HCT116 (cell line): ENCODE measurements at regions not wholly inside any gene's neighbourhood (a gene's known extent, or its start where the extent isn't known, plus 50 kb on each side); places are given as distances from the start of the nearest gene placed in this dataset.

Source experiments
- EGR1 ChIP-seq: IDR thresholded peaks from 2 replicates; pipeline ENCODE4 v1.6.1; 2012; ENCODE audit warnings: low read depth
- EZH2 ChIP-seq: fragments of 200-600 bp; sonication (generic); IDR thresholded peaks from 2 replicates; pipeline ENCODE4 v1.6.1; 2017; ENCODE audit warnings: antibody characterized with exemption, mixed run types
- EZH2phosphoT487 ChIP-seq: fragments of 200-600 bp; IDR thresholded peaks from 2 replicates; pipeline ENCODE4 v1.6.1; 2018; ENCODE audit warnings: antibody characterized with exemption, borderline replicate concordance
- FOSL1 ChIP-seq: IDR thresholded peaks from 2 replicates; pipeline ENCODE4 v1.6.1; 2012; ENCODE audit warnings: low read depth
- POLR2A ChIP-seq: IDR thresholded peaks from 2 replicates; pipeline ENCODE4 v1.7.0; 2011; ENCODE audit warnings: borderline replicate concordance; ENCODE audit not compliant: insufficient read depth, insufficient read length; ENCODE audit errors: extremely low read depth
- POLR2AphosphoS5 ChIP-seq: IDR thresholded peaks from 2 replicates; pipeline ENCODE4 v1.6.1; 2011; ENCODE audit warnings: mild to moderate bottlenecking, low read depth, low read length, moderate library complexity
- SIN3A ChIP-seq: IDR thresholded peaks from 2 replicates; pipeline ENCODE4 v1.6.1; 2012; ENCODE audit warnings: low read depth
- SP1 ChIP-seq: IDR thresholded peaks from 2 replicates; pipeline ENCODE4 v1.6.1; 2012; ENCODE audit warnings: low read depth
- SRF ChIP-seq: IDR thresholded peaks from 2 replicates; pipeline ENCODE4 v1.6.1; 2012; ENCODE audit warnings: low read depth
- ZNF274 ChIP-seq: fragments of 200-500 bp; sonication (Bioruptor generic); IDR thresholded peaks from 2 replicates; pipeline ENCODE4 v1.6.1; 2014; ENCODE audit warnings: mild to moderate bottlenecking, low read depth, low read length, inconsistent platforms
- TF ChIP-seq, protein P1 (sequence below), 3 experiments: fragments of 200-600 bp in 1 of 3; sonication (generic) in 1 of 3; IDR thresholded peaks in 2 of 3; conservative IDR thresholded peaks in 1 of 3; 2 replicates each; pipeline ENCODE4 v1.5.1; 2012 to 2017; ENCODE audit warnings: low read depth in 2 of 3, low read length in 2 of 3, antibody characterized with exemption in 1 of 3, borderline replicate concordance in 1 of 3, control low read depth in 1 of 3, mild to moderate bottlenecking in 1 of 3, mixed read lengths in 1 of 3, mixed run types in 1 of 3, moderate library complexity in 1 of 3; ENCODE audit not compliant: insufficient read depth in 1 of 3
- TF ChIP-seq, protein P2 (sequence below): IDR thresholded peaks from 2 replicates; pipeline ENCODE4 v1.6.1; 2012
- TF ChIP-seq, protein P3 (sequence below): IDR thresholded peaks from 2 replicates; pipeline ENCODE4 v1.6.1; 2012
- TF ChIP-seq, protein P4 (sequence below): IDR thresholded peaks from 2 replicates; pipeline ENCODE4 v1.6.1; 2011; ENCODE audit warnings: mild to moderate bottlenecking, low read length, moderate library complexity; ENCODE audit not compliant: insufficient replicate concordance; ENCODE audit errors: extremely low read depth

DNA sequence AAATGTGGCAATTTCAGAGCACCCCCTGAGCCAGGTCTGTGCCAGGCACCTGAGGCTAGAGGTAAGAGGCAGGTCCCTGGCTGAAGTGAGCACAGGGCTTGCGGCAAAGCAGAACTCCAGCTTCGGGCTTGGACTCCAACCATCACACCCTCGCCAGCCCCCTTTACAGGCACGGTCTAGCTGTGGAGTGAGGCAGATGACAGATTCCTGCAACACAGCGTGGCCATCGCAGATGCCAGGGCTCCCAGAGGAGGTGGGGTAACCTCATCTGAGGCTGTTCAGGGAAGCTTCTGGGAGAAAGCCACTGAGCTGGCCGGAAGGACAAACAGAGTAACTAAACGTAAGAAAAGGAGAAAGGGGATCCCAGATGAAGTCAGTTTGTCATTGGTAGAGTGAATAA, 55.6 kb upstream of the CASZ1 start:
- TF ChIP-seq, protein P1, sequence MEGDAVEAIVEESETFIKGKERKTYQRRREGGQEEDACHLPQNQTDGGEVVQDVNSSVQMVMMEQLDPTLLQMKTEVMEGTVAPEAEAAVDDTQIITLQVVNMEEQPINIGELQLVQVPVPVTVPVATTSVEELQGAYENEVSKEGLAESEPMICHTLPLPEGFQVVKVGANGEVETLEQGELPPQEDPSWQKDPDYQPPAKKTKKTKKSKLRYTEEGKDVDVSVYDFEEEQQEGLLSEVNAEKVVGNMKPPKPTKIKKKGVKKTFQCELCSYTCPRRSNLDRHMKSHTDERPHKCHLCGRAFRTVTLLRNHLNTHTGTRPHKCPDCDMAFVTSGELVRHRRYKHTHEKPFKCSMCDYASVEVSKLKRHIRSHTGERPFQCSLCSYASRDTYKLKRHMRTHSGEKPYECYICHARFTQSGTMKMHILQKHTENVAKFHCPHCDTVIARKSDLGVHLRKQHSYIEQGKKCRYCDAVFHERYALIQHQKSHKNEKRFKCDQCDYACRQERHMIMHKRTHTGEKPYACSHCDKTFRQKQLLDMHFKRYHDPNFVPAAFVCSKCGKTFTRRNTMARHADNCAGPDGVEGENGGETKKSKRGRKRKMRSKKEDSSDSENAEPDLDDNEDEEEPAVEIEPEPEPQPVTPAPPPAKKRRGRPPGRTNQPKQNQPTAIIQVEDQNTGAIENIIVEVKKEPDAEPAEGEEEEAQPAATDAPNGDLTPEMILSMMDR (IDR thresholded peaks at IDR 0.05 in 2 of 3, conservative IDR thresholded peaks at IDR 0.05 in 1 of 3; ENCODE audit: borderline replicate concordance in 1 of 3, insufficient read depth in 1 of 3, low read depth in 2 of 3, low read length in 2 of 3): no peak
- TF ChIP-seq FOSL1 (no peak), POLR2AphosphoS5 (no peak), POLR2A (no peak), ZNF274 (no peak), EZH2 (no peak), EZH2phosphoT487 (no peak), SP1 (no peak), SIN3A (no peak), EGR1 (no peak), SRF (no peak)
- TF ChIP-seq, protein P2, sequence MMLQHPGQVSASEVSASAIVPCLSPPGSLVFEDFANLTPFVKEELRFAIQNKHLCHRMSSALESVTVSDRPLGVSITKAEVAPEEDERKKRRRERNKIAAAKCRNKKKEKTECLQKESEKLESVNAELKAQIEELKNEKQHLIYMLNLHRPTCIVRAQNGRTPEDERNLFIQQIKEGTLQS: no peak
- TF ChIP-seq, protein P3, sequence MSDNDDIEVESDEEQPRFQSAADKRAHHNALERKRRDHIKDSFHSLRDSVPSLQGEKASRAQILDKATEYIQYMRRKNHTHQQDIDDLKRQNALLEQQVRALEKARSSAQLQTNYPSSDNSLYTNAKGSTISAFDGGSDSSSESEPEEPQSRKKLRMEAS: no peak
- TF ChIP-seq, protein P4, sequence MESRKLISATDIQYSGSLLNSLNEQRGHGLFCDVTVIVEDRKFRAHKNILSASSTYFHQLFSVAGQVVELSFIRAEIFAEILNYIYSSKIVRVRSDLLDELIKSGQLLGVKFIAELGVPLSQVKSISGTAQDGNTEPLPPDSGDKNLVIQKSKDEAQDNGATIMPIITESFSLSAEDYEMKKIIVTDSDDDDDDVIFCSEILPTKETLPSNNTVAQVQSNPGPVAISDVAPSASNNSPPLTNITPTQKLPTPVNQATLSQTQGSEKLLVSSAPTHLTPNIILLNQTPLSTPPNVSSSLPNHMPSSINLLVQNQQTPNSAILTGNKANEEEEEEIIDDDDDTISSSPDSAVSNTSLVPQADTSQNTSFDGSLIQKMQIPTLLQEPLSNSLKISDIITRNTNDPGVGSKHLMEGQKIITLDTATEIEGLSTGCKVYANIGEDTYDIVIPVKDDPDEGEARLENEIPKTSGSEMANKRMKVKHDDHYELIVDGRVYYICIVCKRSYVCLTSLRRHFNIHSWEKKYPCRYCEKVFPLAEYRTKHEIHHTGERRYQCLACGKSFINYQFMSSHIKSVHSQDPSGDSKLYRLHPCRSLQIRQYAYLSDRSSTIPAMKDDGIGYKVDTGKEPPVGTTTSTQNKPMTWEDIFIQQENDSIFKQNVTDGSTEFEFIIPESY: no peak
